ENCODE measurements at regions not wholly inside any gene's neighbourhood (a gene's known extent, or its start where the extent isn't known, plus 50 kb on each side); places are given as distances from the start of the nearest gene placed in this dataset.

- no peak for TF ChIP-seq CTCF (IDR thresholded peaks at IDR 0.05; ENCODE audit: control insufficient read depth, insufficient read depth, low read depth, low read length, missing control alignments)
- no peak overlapping the region for H3K4me3 ChIP-seq (ENCODE audit: control insufficient read depth, low read depth, low read length)
Measured at GRCh38 chr16:85560932-85561247, 52.2 kb upstream of the GSE1 start.

GRCh38 chr16:85561248-85562092 lies 51.7 kb upstream of the GSE1 start:
- DNase-seq (ENCODE audit: low read depth): no peak
- TF ChIP-seq CTCF (IDR thresholded peaks at IDR 0.05; ENCODE audit: control insufficient read depth, insufficient read depth, low read depth, low read length, missing control alignments): no peak
- H3K4me3 ChIP-seq (ENCODE audit: control insufficient read depth, low read depth, low read length): no peak overlapping the region

More at GRCh38 chr16:85560932-85561247, 52.2 kb upstream of the GSE1 start:
- no peak for DNase-seq (ENCODE audit: low read depth)

- TF ChIP-seq CTCF (IDR thresholded peaks at IDR 0.05; ENCODE audit: control insufficient read depth, insufficient read depth, low read depth, low read length, missing control alignments): no peak
- DNase-seq (ENCODE audit: low read depth): no peak
- no peak overlapping the region for H3K4me3 ChIP-seq (ENCODE audit: control insufficient read depth, low read depth, low read length)
Measured at GRCh38 chr16:85562093-85562786, 50.9 kb upstream of the GSE1 start.

GRCh38 chr16:85563034-85563433 lies 50.1 kb upstream of the GSE1 start:
- no peak for TF ChIP-seq CTCF (IDR thresholded peaks at IDR 0.05; ENCODE audit: control insufficient read depth, insufficient read depth, low read depth, low read length, missing control alignments)
- no peak overlapping the region for H3K4me3 ChIP-seq (ENCODE audit: control insufficient read depth, low read depth, low read length)
- DNase-seq (ENCODE audit: low read depth): no peak
